GM12878 (cell line): ENCODE measurements at regions not wholly inside any gene's neighbourhood (a gene's known extent, or its start where the extent isn't known, plus 50 kb on each side); places are given as distances from the start of the nearest gene placed in this dataset.

Experiments used
- ATAC-seq: fragments of 200-7000 bp; cut with Tn5 transposase; 3 replicates; pipeline ENCODE4 v1.9.1; 2020; ENCODE audit warnings: mild to moderate bottlenecking, moderate library complexity
- BruUV-seq: library from RNA; stranded (reverse); fragments of 400-500 nt; replicated peaks from 2 replicates; lab custom pipeline; 2021; lab: Mats Ljungman, UMichigan
- CTCF ChIA-PET: fragments of 300-600 bp; sonication (Branson Sonifier 250); formaldehyde crosslinking; extraction: SDS; loops from one replicate; lab custom pipeline; 2021; ENCODE audit warnings: inconsistent platforms; lab: Yijun Ruan, JAX
- POLR2A ChIA-PET: fragments of 350-600 bp; formaldehyde crosslinking; extraction: SDS; loops from one replicate; lab custom pipeline; 2021; ENCODE audit warnings: inconsistent platforms; lab: Charles Lee
- RAD21 ChIA-PET: fragments of 300-600 bp; sonication (Branson Sonifier 250); formaldehyde crosslinking; loops from one replicate; lab custom pipeline; 2023; ENCODE audit warnings: antibody characterized with exemption; ENCODE audit not compliant: unreplicated experiment; lab: Charles Lee
- SMC1A ChIA-PET: fragments of 300-600 bp; sonication (Branson Sonifier 250); formaldehyde crosslinking; loops from one replicate; lab custom pipeline; 2023; ENCODE audit not compliant: unreplicated experiment, uncharacterized antibody; lab: Charles Lee
- DNase-seq: peaks from one replicate; pipeline ENCODE4 v3.0.0-alpha.2; 2011; ENCODE audit warnings: low read depth, low spot score
- FAIRE-seq: peaks from 3 replicates; lab custom pipeline; 2011; peaks lifted over from hg19 to GRCh38; lab: Jason Lieb, UNC
- H2AFZ ChIP-seq: 2 replicates; pipeline ENCODE4 v1.6.0; 2011; ENCODE audit warnings: low read depth, low read length, control low read depth; ENCODE audit not compliant: control insufficient read depth
- H3K27ac ChIP-seq: 2 replicates; pipeline ENCODE4 v1.5.1; 2011; ENCODE audit warnings: control low read depth; ENCODE audit not compliant: control insufficient read depth, insufficient read depth
- H3K27me3 ChIP-seq, 2 experiments: replicated peaks in 1 of 2; 2 replicates each; pipeline versions ENCODE4 v1.6.0 to v1.6.1; 2011; ENCODE audit warnings: low read length in 1 of 2; ENCODE audit not compliant: control insufficient read depth in 2 of 2, insufficient read depth in 2 of 2
- H3K36me3 ChIP-seq, 2 experiments: 2 replicates each; pipeline ENCODE4 v1.5.1; 2011; ENCODE audit warnings: low read length in 1 of 2; ENCODE audit not compliant: control insufficient read depth in 2 of 2, insufficient read depth in 2 of 2
- H3K4me1 ChIP-seq: 2 replicates; pipeline ENCODE4 v1.6.1; 2011; ENCODE audit warnings: mild to moderate bottlenecking, low read length, moderate library complexity, mixed read lengths; ENCODE audit not compliant: control insufficient read depth, insufficient read depth
- H3K4me2 ChIP-seq: 2 replicates; pipeline ENCODE4 v1.6.0; 2011; ENCODE audit warnings: control low read depth; ENCODE audit not compliant: control insufficient read depth, insufficient read depth
- H3K4me3 ChIP-seq: fragments of 200-600 bp; sonication (generic); 2 replicates; pipeline ENCODE4 v1.5.1; 2016
- H3K79me2 ChIP-seq: 2 replicates; pipeline ENCODE4 v1.6.0; 2011; ENCODE audit warnings: low read length; ENCODE audit not compliant: control insufficient read depth, insufficient read depth
- H3K9ac ChIP-seq: 2 replicates; pipeline ENCODE4 v1.8.0; 2011; ENCODE audit warnings: low read length, control low read depth, mixed read lengths; ENCODE audit not compliant: control insufficient read depth, insufficient read depth
- H3K9me3 ChIP-seq: replicated peaks from 3 replicates; pipeline ENCODE4 v1.5.1; 2011; ENCODE audit warnings: mild to moderate bottlenecking, low read length; ENCODE audit not compliant: control insufficient read depth, insufficient read depth
- H4K20me1 ChIP-seq: 2 replicates; pipeline ENCODE4 v1.6.0; 2011; ENCODE audit not compliant: control insufficient read depth, insufficient read depth
- CHD1 ChIP-seq: IDR thresholded peaks from 2 replicates; pipeline ENCODE4 v1.6.1; 2012; ENCODE audit warnings: low read depth, low read length, improper control_type of control experiment
- CUX1 ChIP-seq: IDR thresholded peaks from 2 replicates; pipeline ENCODE4 v1.6.1; 2012; ENCODE audit warnings: improper control_type of control experiment, low read depth, low read length; ENCODE audit not compliant: insufficient replicate concordance
- HDGF ChIP-seq: fragments of 450-650 bp; IDR thresholded peaks from 2 replicates; pipeline ENCODE4 v1.6.1; 2016; ENCODE audit warnings: antibody characterized with exemption
- NR2C2 ChIP-seq: IDR thresholded peaks from 2 replicates; pipeline ENCODE4 v1.6.1; 2011; ENCODE audit warnings: borderline replicate concordance, low read depth; ENCODE audit not compliant: control insufficient read depth, insufficient read length
- PBX3 ChIP-seq: IDR thresholded peaks from 2 replicates; pipeline ENCODE4 v1.6.1; 2011; ENCODE audit warnings: mild to moderate bottlenecking, low read depth, low read length, moderate library complexity; ENCODE audit not compliant: insufficient replicate concordance
- SP1 ChIP-seq: IDR thresholded peaks from one replicate; pipeline ENCODE4 v1.6.1; 2011; ENCODE audit warnings: low read depth, low read length
- SPI1 ChIP-seq: IDR thresholded peaks from 2 replicates; pipeline ENCODE4 v1.6.1; 2011; ENCODE audit warnings: low read depth, mild to moderate bottlenecking, low read length, moderate library complexity, borderline replicate concordance; ENCODE audit not compliant: insufficient read depth
- ZNF274 ChIP-seq: IDR thresholded peaks from one replicate; pipeline ENCODE4 v1.8.0; 2011; ENCODE audit not compliant: insufficient read length, insufficient read depth
- in situ Hi-C: fragments of 300-500 bp; cut with MboI; formaldehyde crosslinking; loops from 9 replicates; pipeline ENCODE4 v1.14.3; 2018; ENCODE audit warnings: mixed read lengths
- intact Hi-C: fragments of 100-400 bp; cut with micrococcal nuclease; formaldehyde crosslinking; loops from one replicate; pipeline ENCODE4 v1.14.2; 2022; ENCODE audit not compliant: unreplicated experiment
- TF ChIP-seq, protein P1 (sequence below): IDR thresholded peaks from 2 replicates; pipeline ENCODE4 v1.6.1; 2012; ENCODE audit warnings: low read depth, low read length, improper control_type of control experiment
- TF ChIP-seq, protein P2 (sequence below): IDR thresholded peaks from 2 replicates; pipeline ENCODE4 v1.6.1; 2011; ENCODE audit warnings: low read depth, mild to moderate bottlenecking, low read length, moderate library complexity, borderline replicate concordance; ENCODE audit errors: extremely low read depth

GRCh38 chr14:28375295-28375694 lies 391.3 kb upstream of the FOXG1 start:
- no peaks in the 10 kb centered on the region for H3K9me3 ChIP-seq
- H3K36me3 ChIP-seq, result no peaks in the 10 kb centered on the region
- intact Hi-C loops, result no loop called here
- ChIA-PET CTCF (no interaction called here), RAD21 (no interaction called here), POLR2A (no interaction called here), SMC1A (no interaction called here)
- no peak overlapping the region for H3K4me2 ChIP-seq
- H4K20me1 ChIP-seq, result no peaks in the 10 kb centered on the region
- no peak overlapping the region for H3K27ac ChIP-seq
- DNase-seq, result no peak
- in situ Hi-C loops, result no loop called here
- no peak for ATAC-seq
- BruUV-seq, result no TSS peak
- no peaks in the 10 kb centered on the region for H3K79me2 ChIP-seq
- no peak overlapping the region for H3K4me3 ChIP-seq
- no peaks in the 10 kb centered on the region for H3K4me1 ChIP-seq
- H2AFZ ChIP-seq, result no peak overlapping the region
- H3K9ac ChIP-seq, result no peak overlapping the region
- no peak for FAIRE-seq
- H3K27me3 ChIP-seq, result no peaks in the 10 kb centered on the region
- TF ChIP-seq CHD1 (no peak), SPI1 (no peak), NR2C2 (no peak), ZNF274 (no peak), HDGF (no peak), SP1 (no peak), PBX3 (no peak), CUX1 (no peak)
- TF ChIP-seq, protein P1, sequence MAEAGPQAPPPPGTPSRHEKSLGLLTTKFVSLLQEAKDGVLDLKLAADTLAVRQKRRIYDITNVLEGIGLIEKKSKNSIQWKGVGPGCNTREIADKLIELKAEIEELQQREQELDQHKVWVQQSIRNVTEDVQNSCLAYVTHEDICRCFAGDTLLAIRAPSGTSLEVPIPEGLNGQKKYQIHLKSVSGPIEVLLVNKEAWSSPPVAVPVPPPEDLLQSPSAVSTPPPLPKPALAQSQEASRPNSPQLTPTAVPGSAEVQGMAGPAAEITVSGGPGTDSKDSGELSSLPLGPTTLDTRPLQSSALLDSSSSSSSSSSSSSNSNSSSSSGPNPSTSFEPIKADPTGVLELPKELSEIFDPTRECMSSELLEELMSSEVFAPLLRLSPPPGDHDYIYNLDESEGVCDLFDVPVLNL, result no peak
- TF ChIP-seq, protein P2, sequence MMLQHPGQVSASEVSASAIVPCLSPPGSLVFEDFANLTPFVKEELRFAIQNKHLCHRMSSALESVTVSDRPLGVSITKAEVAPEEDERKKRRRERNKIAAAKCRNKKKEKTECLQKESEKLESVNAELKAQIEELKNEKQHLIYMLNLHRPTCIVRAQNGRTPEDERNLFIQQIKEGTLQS, result no peak
- TF ChIP-seq, all 136 proteins: peak for 0
